Fibroblast of villous mesenchyme (primary cell): ENCODE measurements at regions not wholly inside any gene's neighbourhood (a gene's known extent, or its start where the extent isn't known, plus 50 kb on each side); places are given as distances from the start of the nearest gene placed in this dataset.

ENCODE experiments used
- DNase-seq: peaks from one replicate; pipeline ENCODE4 v3.0.0-alpha.2; 2010; ENCODE audit warnings: low read depth
- H3K4me3 ChIP-seq: 2 replicates; pipeline ENCODE4 v1.5.1; 2011; ENCODE audit warnings: low read depth, mild to moderate bottlenecking, low read length
- TF ChIP-seq, protein P1 (sequence below): IDR thresholded peaks from 2 replicates; pipeline ENCODE4 v1.5.1; 2012; ENCODE audit warnings: low read depth, mild to moderate bottlenecking, low read length; ENCODE audit not compliant: insufficient read depth

DNA sequence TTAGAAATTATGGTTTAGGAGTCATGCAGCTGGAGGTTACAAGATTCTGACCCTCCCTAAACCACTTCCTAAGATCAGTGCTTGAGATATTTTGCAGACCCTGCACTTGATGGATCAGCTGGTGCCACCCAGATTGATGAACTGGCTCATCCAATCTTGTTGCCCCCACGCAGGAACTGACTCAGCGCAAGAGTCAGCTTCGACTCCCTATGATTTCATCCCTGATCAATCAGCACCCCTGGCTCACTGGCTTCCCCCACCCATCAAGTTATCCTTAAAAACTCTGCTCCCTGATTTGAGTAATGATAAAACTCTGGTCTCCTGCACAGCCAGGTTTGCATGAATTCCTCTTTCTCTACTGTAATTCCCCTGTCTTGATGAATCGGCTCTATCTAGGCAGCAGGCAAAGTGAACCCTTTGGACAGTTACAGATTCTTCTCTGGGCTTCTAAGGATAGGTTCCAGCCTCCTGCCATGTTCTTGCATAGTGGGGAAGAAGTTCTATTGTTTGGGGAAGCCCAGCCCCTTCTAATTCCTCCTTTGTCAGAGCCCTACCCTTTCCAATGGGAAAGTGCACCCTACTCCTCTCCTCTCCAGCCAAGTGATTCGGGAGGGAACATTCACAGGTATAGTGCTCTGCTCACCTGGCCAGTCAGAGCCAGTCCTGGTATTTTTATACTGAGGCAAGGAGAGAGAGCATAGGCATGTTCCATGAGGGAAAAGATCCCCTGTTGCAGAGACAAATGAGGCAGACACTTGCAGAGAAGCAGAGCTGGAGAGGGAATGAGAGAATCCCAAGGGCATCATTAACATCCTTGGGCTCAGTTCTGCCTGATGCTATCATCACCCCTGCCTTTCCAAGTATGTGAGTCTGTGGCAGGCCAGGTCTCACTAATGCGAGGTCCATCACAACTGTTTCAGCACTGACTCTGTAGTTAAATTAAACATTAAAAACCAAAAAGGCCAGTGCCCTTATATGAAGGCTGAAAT lies 224.4 kb upstream of the GALNT17 start:
- TF ChIP-seq, protein P1, sequence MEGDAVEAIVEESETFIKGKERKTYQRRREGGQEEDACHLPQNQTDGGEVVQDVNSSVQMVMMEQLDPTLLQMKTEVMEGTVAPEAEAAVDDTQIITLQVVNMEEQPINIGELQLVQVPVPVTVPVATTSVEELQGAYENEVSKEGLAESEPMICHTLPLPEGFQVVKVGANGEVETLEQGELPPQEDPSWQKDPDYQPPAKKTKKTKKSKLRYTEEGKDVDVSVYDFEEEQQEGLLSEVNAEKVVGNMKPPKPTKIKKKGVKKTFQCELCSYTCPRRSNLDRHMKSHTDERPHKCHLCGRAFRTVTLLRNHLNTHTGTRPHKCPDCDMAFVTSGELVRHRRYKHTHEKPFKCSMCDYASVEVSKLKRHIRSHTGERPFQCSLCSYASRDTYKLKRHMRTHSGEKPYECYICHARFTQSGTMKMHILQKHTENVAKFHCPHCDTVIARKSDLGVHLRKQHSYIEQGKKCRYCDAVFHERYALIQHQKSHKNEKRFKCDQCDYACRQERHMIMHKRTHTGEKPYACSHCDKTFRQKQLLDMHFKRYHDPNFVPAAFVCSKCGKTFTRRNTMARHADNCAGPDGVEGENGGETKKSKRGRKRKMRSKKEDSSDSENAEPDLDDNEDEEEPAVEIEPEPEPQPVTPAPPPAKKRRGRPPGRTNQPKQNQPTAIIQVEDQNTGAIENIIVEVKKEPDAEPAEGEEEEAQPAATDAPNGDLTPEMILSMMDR, result no peak
- no peak for DNase-seq
- no peak overlapping the region for H3K4me3 ChIP-seq

DNA sequence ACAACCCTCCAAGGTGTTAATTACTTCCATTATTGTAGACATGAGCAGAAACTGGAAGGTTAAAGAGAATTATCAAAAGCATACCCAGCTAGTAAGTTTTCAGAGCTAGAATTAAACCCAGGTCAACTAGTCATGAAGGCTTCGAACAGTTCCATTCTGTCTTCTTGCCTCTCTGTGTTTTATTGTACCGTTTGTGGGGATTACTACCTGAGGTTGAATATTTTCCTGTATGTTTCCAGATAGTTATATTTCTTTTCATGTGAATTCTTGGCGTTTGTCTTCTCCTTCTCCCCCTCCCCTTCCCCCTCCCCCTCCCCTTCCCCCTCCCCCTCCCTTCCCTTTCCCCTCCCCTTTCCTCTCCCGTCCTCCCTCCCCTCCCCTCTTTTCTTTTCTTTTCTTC lies 218.0 kb upstream of the GALNT17 start:
- DNase-seq, result no peak
- H3K4me3 ChIP-seq, result no peak overlapping the region
- TF ChIP-seq, protein P1, result no peak

DNA sequence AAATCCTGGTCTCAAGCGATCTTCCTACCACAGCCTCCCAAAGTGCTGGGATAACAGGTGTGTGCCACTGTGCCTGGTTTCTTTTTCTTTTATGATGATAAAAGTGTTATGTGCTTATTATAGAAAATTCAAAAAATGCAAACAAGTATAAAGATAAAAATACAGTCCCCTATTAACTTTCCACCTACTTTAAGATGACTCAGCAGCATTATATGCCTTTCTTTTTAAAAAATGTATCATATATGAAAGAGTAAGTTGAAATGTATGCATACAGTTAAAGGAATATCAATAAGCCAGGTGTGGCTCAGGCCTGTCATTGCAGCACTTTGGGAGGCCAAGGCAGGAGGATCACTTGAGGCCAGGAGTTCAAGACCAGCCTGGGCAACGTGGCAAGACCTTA lies 216.9 kb upstream of the GALNT17 start:
- DNase-seq, result no peak
- TF ChIP-seq, protein P1, result no peak
- no peak overlapping the region for H3K4me3 ChIP-seq

DNA sequence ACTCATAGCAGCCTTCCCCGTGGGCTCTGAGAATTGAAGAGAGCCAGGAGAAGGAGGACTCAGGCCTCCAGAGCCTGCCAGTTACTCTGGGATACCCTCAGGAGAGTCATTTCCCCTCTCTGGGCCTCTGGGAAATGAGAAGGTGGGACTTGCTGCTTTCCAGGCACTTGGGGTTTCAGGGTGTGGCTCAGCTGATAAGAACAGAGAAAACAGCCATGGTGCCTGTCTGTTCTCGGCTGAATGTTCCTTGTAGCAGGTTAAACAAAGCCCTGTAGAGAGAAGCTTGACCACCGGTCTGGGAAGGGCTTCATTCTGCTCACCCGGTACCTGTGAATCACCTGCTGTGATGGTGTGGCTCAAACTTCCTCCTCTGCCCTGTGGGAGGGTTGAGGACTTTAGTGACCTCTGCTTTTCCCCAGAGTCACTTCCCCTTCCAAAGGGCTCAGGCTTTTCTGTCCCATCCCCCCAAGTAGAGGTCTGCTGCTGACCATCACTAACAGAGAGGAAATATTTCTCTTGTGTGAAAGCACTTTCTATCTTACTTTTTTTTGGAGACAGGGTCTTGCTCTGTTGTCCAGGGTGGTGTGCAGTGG lies 212.4 kb upstream of the GALNT17 start:
- H3K4me3 ChIP-seq, result no peak overlapping the region
- TF ChIP-seq, protein P1, result no peak
- no peak for DNase-seq

DNA sequence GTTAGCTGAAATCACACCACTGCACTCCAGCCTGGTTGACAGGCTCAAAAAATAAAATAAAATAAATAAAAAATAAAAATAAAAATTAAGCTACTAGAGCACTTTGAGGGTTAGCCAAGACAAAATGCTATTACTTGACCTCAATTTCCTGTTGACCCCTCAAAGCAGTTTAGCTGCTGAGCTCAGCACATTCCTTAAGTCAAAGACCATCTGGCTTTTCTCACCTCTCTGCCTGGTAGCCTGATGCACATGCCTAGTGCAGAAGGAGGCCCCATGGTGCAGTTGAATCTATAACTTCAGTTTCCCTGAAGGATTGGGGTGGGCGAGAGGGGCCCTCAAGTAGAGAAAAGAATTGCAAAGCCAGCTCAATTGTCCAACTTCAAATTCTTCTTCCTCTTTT lies 211.1 kb upstream of the GALNT17 start:
- no peak for DNase-seq
- H3K4me3 ChIP-seq, result no peak overlapping the region
- TF ChIP-seq, protein P1, result no peak

DNA sequence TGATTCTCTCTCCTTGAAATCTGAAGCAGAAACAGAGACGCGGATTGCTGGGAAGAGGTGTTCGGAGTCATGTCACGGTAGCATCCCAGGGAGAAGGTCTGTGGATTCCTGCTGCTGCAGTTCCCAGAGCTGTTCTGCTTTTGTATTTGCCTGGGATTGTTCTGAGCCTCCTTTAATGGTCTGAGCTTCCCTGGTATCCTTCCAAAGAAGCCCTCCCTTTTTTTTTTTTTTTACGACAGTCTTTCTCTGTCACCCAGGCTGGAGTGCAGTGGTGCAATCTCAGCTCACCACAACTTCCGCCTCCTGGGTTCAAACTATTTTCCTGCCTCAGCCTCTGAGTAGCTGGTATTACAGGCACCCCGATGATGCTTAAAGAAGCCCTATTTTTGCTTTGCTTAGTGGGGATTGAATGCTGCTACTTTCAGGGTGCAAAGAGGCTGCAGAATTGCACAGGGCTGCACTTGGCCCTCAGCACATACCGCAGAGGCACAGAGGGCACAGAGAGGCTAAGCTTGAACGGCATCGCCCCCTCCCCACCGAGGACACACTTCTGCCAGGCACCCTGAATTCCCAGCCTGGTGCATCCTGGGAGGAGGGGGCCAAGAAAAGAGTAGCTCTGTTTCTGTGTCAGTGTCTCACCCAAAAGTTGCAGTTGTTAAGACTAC lies 208.6 kb upstream of the GALNT17 start:
- no peak overlapping the region for H3K4me3 ChIP-seq
- no peak for DNase-seq
- TF ChIP-seq, protein P1, result no peak
